ENCODE measurements at regions not wholly inside any gene's neighbourhood (a gene's known extent, or its start where the extent isn't known, plus 50 kb on each side); places are given as distances from the start of the nearest gene placed in this dataset.
"Not testable (repeated sequence)": the region's sequence is repeated elsewhere in the genome, so short reads cannot be mapped to it uniquely, and the experiment has no call there.

GRCh38 chr4:17436047-17436749 lies 75.7 kb downstream of the QDPR start:
- DNase-seq = not testable (repeated sequence)

GRCh38 chr4:17433827-17434226 lies 78.1 kb downstream of the QDPR start:
- DNase-seq = no peak

GRCh38 chr4:17427991-17428390 lies 83.9 kb downstream of the QDPR start:
- DNase-seq = no peak

GRCh38 chr4:17426222-17426621 lies 85.7 kb downstream of the QDPR start:
- DNase-seq = no peak

- DNase-seq = no peak
Observed at GRCh38 chr4:17418010-17418409, 93.9 kb downstream of the QDPR start.

- DNase-seq = no peak
Observed at GRCh38 chr4:17414392-17414791, 97.5 kb downstream of the QDPR start.

- no peak for DNase-seq
Observed at GRCh38 chr4:17400686-17401085, 111.2 kb downstream of the QDPR start.

GRCh38 chr4:17398805-17399204 lies 113.1 kb downstream of the QDPR start:
- no peak for DNase-seq

- no peak for DNase-seq
Observed at GRCh38 chr4:17398035-17398434, 113.9 kb downstream of the QDPR start.

GRCh38 chr4:17397611-17398010 lies 114.3 kb downstream of the QDPR start:
- no peak for DNase-seq

- DNase-seq = no peak
Observed at GRCh38 chr4:17385403-17385802, 126.5 kb downstream of the QDPR start.

- no peak for DNase-seq
Observed at GRCh38 chr4:17380347-17380746, 131.5 kb downstream of the QDPR start.

- DNase-seq = no peak
Observed at GRCh38 chr4:17376205-17376604, 135.7 kb downstream of the QDPR start.

- no peak for DNase-seq
Observed at GRCh38 chr4:17373666-17374065, 138.2 kb downstream of the QDPR start.

- DNase-seq = no peak
Observed at GRCh38 chr4:17370818-17371217, 141.1 kb downstream of the QDPR start.

- no peak for DNase-seq
Observed at GRCh38 chr4:17368408-17368807, 143.5 kb downstream of the QDPR start.

- no peak for DNase-seq
Observed at GRCh38 chr4:17367201-17367600, 144.7 kb downstream of the QDPR start.

- DNase-seq = no peak
Observed at GRCh38 chr4:17366496-17366895, 145.4 kb downstream of the QDPR start.

- DNase-seq = no peak
Observed at GRCh38 chr4:17362430-17362829, 149.5 kb downstream of the QDPR start.

- no peak for DNase-seq
Observed at GRCh38 chr4:17358241-17358640, 153.6 kb downstream of the QDPR start.

- no peak for DNase-seq
Observed at GRCh38 chr4:17356926-17357325, 155.0 kb downstream of the QDPR start.

GRCh38 chr4:17352357-17352756 lies 159.5 kb downstream of the QDPR start:
- DNase-seq = no peak

- DNase-seq = no peak
Observed at GRCh38 chr4:17347445-17347844, 164.4 kb downstream of the QDPR start.

GRCh38 chr4:17339376-17339775 lies 172.5 kb downstream of the QDPR start:
- no peak for DNase-seq

- no peak for DNase-seq
Observed at GRCh38 chr4:17336986-17337385, 174.9 kb downstream of the QDPR start.
